ENCODE measurements at regions not wholly inside any gene's neighbourhood (a gene's known extent, or its start where the extent isn't known, plus 50 kb on each side); places are given as distances from the start of the nearest gene placed in this dataset.

GRCh38 chr6:134729561-134729960 is 220.3 kb downstream of the ALDH8A1 start:
- Mint-ChIP-seq H3K27ac (no peak overlapping the region), H3K9me3 (no peaks in the 10 kb centered on the region), H3K27me3 (peaks cover 12% of the 10 kb centered on the region), H3K36me3 (no peaks in the 10 kb centered on the region), H3K4me3 (no peak overlapping the region), H3K4me1 (ENCODE audit: low read depth) (no peaks in the 10 kb centered on the region)
- ChIA-PET POLR2A (no interaction called here), CTCF (no interaction called here)
- no peak for DNase-seq
- intact Hi-C loops (cut with micrococcal nuclease), result no loop called here

GRCh38 chr6:134727081-134727480 is 222.8 kb downstream of the ALDH8A1 start:
- ChIA-PET CTCF (no interaction called here), POLR2A (no interaction called here)
- no peaks in the 10 kb centered on the region for H3K4me1 Mint-ChIP-seq (ENCODE audit: low read depth)
- H3K9me3 Mint-ChIP-seq, result no peaks in the 10 kb centered on the region
- H3K4me3 Mint-ChIP-seq, result no peak overlapping the region
- intact Hi-C loops (cut with micrococcal nuclease), result no loop called here
- H3K27me3 Mint-ChIP-seq, result peaks cover 12% of the 10 kb centered on the region
- DNase-seq, result no peak
- H3K27ac Mint-ChIP-seq, result no peak overlapping the region
- H3K36me3 Mint-ChIP-seq, result no peaks in the 10 kb centered on the region

- H3K4me1 Mint-ChIP-seq (ENCODE audit: low read depth), result no peaks in the 10 kb centered on the region
- POLR2A ChIA-PET, result interaction anchor here (1.1 kb wide), 1 partner anchor 15 kb away, joined by 3 read pairs; no protein-coding TSS in a partner anchor
- intact Hi-C loops (cut with micrococcal nuclease), result no loop called here
- H3K27ac Mint-ChIP-seq, result no peak overlapping the region
- H3K9me3 Mint-ChIP-seq, result no peaks in the 10 kb centered on the region
- H3K4me3 Mint-ChIP-seq, result no peak overlapping the region
- H3K36me3 Mint-ChIP-seq, result no peaks in the 10 kb centered on the region
- H3K27me3 Mint-ChIP-seq, result peaks cover 10% of the 10 kb centered on the region
- no peak for DNase-seq
- CTCF ChIA-PET, result no interaction called here
These were observed 224.3 kb downstream of the ALDH8A1 start for GRCh38 chr6:134725590-134725989.

- Mint-ChIP-seq H3K27me3 (peaks cover 10% of the 10 kb centered on the region), H3K27ac (no peak overlapping the region), H3K9me3 (no peaks in the 10 kb centered on the region), H3K4me3 (no peak overlapping the region), H3K36me3 (no peaks in the 10 kb centered on the region), H3K4me1 (ENCODE audit: low read depth) (no peaks in the 10 kb centered on the region)
- intact Hi-C loops (cut with micrococcal nuclease), result no loop called here
- POLR2A ChIA-PET, result no interaction called here
- no peak for DNase-seq
- CTCF ChIA-PET, result no interaction called here
These were observed 225.0 kb downstream of the ALDH8A1 start for GRCh38 chr6:134724771-134725340.

- Mint-ChIP-seq H3K27me3 (peaks cover 7% of the 10 kb centered on the region), H3K4me3 (no peak overlapping the region), H3K36me3 (no peaks in the 10 kb centered on the region), H3K27ac (no peak overlapping the region), H3K4me1 (ENCODE audit: low read depth) (no peaks in the 10 kb centered on the region), H3K9me3 (no peaks in the 10 kb centered on the region)
- DNase-seq, result no peak
- POLR2A ChIA-PET, result no interaction called here
- intact Hi-C loops (cut with micrococcal nuclease), result no loop called here
- CTCF ChIA-PET, result no interaction called here
These were observed 226.6 kb downstream of the ALDH8A1 start for GRCh38 chr6:134723081-134723871.

GRCh38 chr6:134722200-134722870 is 227.6 kb downstream of the ALDH8A1 start:
- Mint-ChIP-seq H3K4me3 (no peak overlapping the region), H3K36me3 (no peaks in the 10 kb centered on the region), H3K27ac (no peak overlapping the region), H3K9me3 (no peaks in the 10 kb centered on the region), H3K27me3 (peaks cover 5% of the 10 kb centered on the region), H3K4me1 (ENCODE audit: low read depth) (no peaks in the 10 kb centered on the region)
- ChIA-PET POLR2A (no interaction called here), CTCF (interaction anchor here (1.0 kb wide), 1 partner anchor 21 kb away, joined by 3 read pairs; no protein-coding TSS in a partner anchor)
- intact Hi-C loops (cut with micrococcal nuclease), result no loop called here
- no peak for DNase-seq

- H3K4me1 Mint-ChIP-seq (ENCODE audit: low read depth), result no peaks in the 10 kb centered on the region
- CTCF ChIA-PET, result no interaction called here
- no peak overlapping the region for H3K4me3 Mint-ChIP-seq
- no peaks in the 10 kb centered on the region for H3K9me3 Mint-ChIP-seq
- POLR2A ChIA-PET, result no interaction called here
- H3K36me3 Mint-ChIP-seq, result no peaks in the 10 kb centered on the region
- no peaks in the 10 kb centered on the region for H3K27me3 Mint-ChIP-seq
- no peak for DNase-seq
- intact Hi-C loops (cut with micrococcal nuclease), result no loop called here
- no peak overlapping the region for H3K27ac Mint-ChIP-seq
These were observed 228.9 kb downstream of the ALDH8A1 start for GRCh38 chr6:134721060-134721405.

- Mint-ChIP-seq H3K4me3 (no peak overlapping the region), H3K4me1 (ENCODE audit: low read depth) (no peaks in the 10 kb centered on the region), H3K36me3 (no peaks in the 10 kb centered on the region), H3K27ac (no peak overlapping the region), H3K27me3 (no peaks in the 10 kb centered on the region), H3K9me3 (no peaks in the 10 kb centered on the region)
- intact Hi-C loops (cut with micrococcal nuclease), result no loop called here
- ChIA-PET POLR2A (no interaction called here), CTCF (no interaction called here)
- no peak for DNase-seq
These were observed 229.4 kb downstream of the ALDH8A1 start for GRCh38 chr6:134720353-134721059.

GRCh38 chr6:134719911-134720310 is 230.0 kb downstream of the ALDH8A1 start:
- H3K4me1 Mint-ChIP-seq (ENCODE audit: low read depth), result no peaks in the 10 kb centered on the region
- no peak overlapping the region for H3K4me3 Mint-ChIP-seq
- no peaks in the 10 kb centered on the region for H3K27me3 Mint-ChIP-seq
- intact Hi-C loops (cut with micrococcal nuclease), result no loop called here
- H3K9me3 Mint-ChIP-seq, result no peaks in the 10 kb centered on the region
- ChIA-PET POLR2A (no interaction called here), CTCF (no interaction called here)
- no peak overlapping the region for H3K27ac Mint-ChIP-seq
- H3K36me3 Mint-ChIP-seq, result no peaks in the 10 kb centered on the region
- no peak for DNase-seq

- Mint-ChIP-seq H3K4me1 (ENCODE audit: low read depth) (no peaks in the 10 kb centered on the region), H3K27ac (no peak overlapping the region), H3K36me3 (no peaks in the 10 kb centered on the region), H3K27me3 (no peaks in the 10 kb centered on the region), H3K9me3 (no peaks in the 10 kb centered on the region), H3K4me3 (no peak overlapping the region)
- POLR2A ChIA-PET, result no interaction called here
- CTCF ChIA-PET, result no interaction called here
- intact Hi-C loops (cut with micrococcal nuclease), result no loop called here
- no peak for DNase-seq
These were observed 230.6 kb downstream of the ALDH8A1 start for GRCh38 chr6:134719286-134719685.

GRCh38 chr6:134714679-134715078 is 235.2 kb downstream of the ALDH8A1 start:
- Mint-ChIP-seq H3K4me3 (no peak overlapping the region), H3K27me3 (peaks cover 5% of the 10 kb centered on the region), H3K9me3 (no peaks in the 10 kb centered on the region), H3K4me1 (ENCODE audit: low read depth) (no peaks in the 10 kb centered on the region), H3K36me3 (no peaks in the 10 kb centered on the region), H3K27ac (no peak overlapping the region)
- intact Hi-C loops (cut with micrococcal nuclease), result no loop called here
- CTCF ChIA-PET, result no interaction called here
- POLR2A ChIA-PET, result no interaction called here
- no peak for DNase-seq

GRCh38 chr6:134714113-134714512 is 235.8 kb downstream of the ALDH8A1 start:
- Mint-ChIP-seq H3K36me3 (no peaks in the 10 kb centered on the region), H3K27ac (no peak overlapping the region), H3K4me3 (no peak overlapping the region), H3K27me3 (peaks cover 5% of the 10 kb centered on the region), H3K9me3 (no peaks in the 10 kb centered on the region), H3K4me1 (ENCODE audit: low read depth) (no peaks in the 10 kb centered on the region)
- ChIA-PET CTCF (no interaction called here), POLR2A (no interaction called here)
- DNase-seq, result no peak
- intact Hi-C loops (cut with micrococcal nuclease), result no loop called here
